Middle frontal gyrus (tissue), 1 donor: ENCODE measurements at regions not wholly inside any gene's neighbourhood (a gene's known extent, or its start where the extent isn't known, plus 50 kb on each side); places are given as distances from the start of the nearest gene placed in this dataset.
A peak's percentile ranks its signal among the peaks of the same experiment; 100 is the strongest.
"Not testable (repeated sequence)": the region's sequence is repeated elsewhere in the genome, so short reads cannot be mapped to it uniquely, and the experiment has no call there.

Experiments used
- DNase-seq: peaks from one replicate; pipeline ENCODE4 v3.0.0-alpha.2; 2015; ENCODE audit warnings: low spot score; ENCODE audit errors: extremely low spot score

DNA sequence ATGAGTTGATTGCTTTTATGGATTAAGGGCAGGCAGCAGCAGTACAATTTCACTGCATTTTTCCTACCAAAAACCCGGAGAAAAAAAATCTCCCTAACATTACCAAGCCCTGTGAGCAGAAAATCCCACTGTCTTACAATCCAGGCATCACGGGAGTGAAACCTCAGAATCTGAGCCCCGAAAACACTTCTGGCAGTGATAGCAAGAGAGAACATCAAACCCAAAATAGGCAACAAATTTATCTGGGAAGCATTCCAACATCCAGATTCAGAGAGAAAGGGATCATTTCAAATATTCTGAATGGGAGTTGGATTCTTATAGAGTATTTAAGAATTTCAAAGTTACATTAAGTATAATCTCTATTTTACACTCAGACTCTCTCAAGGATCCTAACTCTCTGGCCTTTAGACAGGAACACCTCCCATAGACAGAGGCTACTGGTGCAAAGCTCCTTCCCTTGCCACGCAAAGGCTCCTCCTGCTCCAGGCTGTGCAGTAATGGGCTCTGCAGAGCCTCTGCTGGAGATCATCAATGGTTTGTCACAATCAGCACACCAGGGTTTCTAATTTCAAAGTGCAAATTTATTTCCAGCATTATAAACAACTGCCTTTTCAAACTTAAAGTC is 256.9 kb downstream of the PARM1 start:
- DNase-seq, result peak; percentile 23

DNA sequence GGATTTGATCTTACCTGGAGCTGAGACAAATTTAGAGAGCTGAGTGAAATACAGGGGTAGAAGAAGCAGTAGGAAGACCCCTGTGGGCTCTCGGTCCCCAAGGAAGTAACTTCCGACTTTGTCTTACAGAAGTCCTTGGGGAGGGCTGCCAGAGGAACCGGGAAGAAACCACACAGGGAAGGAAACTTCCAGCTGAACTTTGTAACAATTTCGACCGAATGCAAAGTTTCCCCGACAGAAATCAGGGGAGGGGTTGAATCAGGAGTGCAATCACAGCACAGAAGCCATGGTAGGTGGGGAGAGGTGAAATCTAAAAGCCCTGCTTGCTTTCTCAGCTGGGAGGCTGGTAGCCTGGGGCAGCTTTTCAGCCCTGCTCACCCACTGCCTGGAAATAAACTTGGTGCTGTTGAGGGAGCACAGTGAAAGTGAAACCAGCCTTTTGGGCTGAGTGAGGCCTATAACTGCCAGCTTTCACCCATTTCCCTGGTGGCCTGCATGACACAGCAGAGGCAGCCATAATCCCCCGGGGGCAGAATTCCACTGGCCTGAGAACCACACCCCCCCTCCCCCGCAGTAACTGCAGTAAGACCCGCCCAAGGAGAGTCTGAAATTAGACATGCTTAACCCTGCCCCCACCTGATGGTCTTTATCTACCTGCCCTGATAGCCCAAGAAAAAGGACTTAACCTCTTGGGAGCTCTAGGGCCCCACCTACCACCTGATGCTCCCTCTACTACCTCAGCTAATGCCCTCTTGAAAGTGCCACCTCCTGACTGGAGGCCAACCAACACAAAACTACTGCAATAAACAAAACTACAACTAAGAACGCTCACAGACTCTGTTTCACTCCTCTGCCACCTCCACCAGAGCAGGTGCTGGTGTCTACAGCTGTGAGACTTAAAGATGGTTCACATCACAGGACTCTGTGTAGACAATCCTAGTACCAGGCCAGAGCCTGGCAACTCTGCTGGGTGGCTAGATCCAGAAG is 248.2 kb downstream of the PARM1 start:
- no peak for DNase-seq

DNA sequence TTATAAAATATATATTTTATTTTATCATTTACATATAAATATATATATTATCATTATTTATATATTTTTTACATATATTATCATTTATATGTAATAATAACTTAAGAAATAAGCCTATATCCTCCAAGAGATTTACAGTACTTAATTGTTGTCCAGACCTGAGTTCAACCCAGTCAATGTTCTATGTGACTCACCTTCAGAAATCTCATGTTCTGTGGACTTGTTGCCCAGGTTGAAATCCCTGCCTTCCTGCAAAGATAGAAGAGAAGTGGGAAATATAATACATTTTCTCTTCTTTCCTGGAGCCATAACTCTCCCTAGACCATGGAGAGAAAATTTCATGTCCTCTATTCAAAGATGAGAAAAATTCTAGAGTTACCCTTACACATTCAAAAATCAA is 247.3 kb downstream of the PARM1 start:
- DNase-seq, result no peak

DNA sequence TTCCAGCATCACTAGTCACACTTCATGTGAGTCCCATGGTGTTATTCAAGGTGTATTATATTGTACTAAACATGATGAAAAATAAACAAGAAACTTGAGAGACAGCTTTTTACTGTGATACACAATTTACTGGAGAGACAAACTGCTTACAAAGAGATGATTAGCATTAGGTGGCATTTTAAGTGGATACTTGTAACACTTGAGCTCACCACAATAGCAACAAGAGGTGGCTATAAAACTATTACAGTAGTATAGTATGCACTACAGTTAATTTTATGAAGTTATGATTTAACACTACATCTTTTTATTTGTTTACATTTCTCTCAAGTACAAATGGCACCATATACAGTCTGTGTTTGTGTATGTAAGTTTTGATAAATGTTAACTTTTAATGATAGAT is 246.6 kb downstream of the PARM1 start:
- DNase-seq, result no peak

DNA sequence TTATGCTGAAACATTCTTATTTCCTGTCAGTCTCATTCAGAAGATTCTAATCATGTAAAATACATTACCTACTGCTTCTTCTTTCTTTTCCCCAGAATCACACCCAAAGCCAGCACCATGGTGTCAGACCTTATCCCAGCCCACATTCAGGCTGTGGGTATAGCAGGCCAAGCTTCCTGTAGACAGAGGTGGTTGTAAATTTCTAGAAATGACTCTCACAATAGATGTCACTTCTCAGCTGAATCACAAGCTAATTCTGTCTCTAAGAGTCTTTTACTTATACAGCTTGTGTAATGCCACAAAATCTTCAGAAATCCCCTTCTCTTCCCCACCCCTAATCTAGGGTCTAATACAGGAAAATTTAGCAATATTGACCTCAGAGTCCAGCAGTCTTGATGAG is 239.6 kb downstream of the PARM1 start:
- DNase-seq, result no peak

DNA sequence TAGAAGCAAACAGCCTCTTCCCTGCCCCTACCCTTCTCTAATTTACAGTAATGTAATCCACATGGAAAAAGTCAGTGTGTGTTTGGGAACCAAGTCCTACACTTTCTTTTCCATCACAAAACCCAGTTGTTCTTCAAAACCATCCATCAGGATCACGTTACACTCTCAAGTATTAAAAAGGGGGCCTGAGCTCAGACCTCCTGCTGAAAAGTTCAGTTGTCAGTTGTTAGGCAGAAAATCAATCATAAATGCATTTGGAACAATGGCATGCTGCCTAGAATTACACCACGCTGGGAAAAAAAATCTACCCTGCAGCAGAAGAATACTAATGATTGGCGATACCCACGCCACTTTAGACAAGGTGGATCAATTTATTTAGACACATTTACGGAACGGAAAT is 236.5 kb downstream of the PARM1 start:
- no peak for DNase-seq

DNA sequence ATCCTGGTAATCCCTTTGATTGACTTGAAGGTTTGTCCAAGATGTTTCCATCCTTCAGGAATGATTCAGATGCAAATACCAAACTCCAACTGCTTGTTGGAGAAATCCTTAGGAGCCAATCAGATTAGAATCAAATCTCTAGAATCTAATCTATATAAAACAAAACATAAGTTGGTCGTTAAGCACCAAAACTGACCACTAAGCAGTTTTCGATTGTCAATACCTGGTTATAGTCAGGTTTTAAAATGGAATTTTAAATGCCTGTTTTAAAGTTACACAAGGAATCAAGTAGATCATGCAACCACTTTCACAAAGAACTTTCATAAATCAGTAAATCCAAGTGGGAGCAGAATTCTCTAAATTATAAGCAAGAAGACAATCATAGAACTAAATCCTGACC is 236.1 kb downstream of the PARM1 start:
- no peak for DNase-seq

DNA sequence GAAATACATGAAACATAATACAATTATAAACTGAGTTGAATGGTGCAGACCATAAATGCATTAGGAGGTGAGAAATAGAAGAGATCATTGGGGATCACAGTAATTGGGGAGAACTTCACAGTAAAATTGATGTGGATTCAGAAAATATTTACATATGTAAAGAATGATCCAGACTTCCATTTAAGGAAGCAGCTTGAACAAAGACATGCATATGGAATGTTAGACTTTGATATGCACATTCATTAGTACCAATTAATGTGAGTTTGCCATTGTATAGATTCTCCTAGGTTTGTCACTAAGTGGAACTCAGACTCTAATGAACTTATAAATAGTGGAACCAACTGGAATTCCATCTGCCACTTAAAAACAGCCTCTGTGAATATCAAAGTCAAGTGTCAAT is 235.6 kb downstream of the PARM1 start:
- DNase-seq, result no peak

DNA sequence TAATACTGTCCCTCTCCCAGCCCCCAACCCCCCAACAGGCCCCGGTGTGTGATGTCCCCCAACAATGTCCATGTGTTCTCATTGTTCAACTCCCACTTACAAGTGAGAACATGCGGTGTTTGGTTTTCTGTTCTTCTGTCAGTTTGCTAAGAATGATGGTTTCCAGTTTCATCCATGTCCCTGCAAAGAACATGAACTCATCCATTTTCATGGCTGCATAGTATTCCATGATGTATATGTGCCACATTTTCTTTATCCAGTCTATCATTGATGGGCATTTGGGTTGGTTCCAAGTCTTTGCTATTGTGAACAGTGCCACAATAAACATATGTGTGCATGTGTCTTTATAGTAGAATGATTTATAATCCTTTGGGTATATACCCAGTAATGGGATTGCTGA is 232.2 kb downstream of the PARM1 start:
- DNase-seq, result not testable (repeated sequence)

DNA sequence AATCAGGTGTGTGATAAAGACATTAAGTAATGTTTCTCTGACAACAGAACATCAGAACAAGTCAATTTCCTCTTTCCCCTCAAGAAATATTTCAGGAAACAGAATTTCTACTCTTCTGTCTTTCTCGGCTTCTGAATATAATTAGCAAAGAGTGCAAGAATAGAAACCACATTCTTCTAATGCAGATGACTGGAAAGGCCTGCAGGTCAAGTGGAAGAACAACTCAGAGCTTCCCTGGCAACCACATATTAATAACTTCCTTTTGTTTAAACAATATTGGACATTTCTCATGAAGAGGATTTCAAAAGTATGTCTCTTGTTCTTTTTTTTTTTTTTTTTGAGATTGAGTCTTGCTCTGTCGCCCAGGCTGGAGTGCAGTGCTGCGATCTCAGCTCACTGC is 225.5 kb downstream of the PARM1 start:
- no peak for DNase-seq

DNA sequence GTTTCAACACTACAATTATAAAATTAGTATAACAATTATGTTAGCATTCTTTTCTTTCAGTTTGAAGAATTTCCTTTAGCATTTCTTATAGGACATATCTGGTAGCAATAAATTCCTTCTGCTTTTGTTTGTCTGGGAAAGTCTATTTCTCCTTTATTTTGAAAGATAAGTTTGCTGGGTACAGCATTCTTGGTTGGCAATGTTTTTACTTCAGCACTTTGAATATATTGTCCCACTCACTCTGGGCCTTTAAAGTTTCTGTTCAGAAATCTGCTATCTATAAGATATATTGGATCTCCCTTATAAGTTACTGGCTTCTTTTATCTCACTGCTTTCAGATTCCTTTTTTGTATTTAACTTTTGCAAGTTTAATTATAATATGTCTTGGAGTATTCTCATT is 222.1 kb downstream of the PARM1 start:
- no peak for DNase-seq

DNA sequence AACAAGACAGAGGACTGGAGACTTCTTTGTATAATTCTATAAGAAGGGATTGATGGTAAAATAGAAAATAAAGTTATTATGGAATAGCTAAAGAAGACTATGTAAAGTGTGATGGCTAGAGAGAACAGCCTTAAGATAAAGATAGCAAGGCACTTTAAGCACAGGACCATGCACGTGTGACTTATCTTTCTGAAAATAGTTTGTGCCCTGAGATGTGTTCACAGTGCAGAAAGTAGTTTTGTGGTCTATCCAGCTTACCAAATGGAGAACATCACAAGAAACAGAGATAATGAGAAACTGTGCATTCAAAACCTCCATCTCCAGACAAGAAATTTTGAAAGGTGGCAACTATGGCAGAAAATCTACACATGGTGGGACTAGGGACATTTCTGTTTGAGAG is 213.3 kb downstream of the PARM1 start:
- DNase-seq, result no peak

DNA sequence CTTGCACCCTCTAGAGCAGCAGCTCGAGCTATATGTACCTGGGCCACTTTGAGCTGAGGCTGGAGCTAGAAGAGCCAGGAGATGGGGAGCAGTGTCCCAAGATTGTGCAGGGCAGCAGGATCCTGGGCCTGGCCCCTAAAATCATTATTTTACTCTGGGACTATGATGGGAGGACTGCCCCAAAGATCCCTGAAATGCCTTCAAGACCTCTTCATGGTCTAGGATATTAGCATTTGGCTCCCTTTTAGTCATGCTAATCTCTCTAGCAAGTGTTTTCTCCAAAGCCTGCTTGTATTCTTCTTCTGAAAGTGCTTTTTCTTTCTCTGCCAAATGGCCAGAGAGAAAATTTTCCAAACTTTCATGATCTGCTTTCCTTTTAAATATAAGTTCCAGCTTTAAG is 211.6 kb downstream of the PARM1 start:
- DNase-seq, result no peak

DNA sequence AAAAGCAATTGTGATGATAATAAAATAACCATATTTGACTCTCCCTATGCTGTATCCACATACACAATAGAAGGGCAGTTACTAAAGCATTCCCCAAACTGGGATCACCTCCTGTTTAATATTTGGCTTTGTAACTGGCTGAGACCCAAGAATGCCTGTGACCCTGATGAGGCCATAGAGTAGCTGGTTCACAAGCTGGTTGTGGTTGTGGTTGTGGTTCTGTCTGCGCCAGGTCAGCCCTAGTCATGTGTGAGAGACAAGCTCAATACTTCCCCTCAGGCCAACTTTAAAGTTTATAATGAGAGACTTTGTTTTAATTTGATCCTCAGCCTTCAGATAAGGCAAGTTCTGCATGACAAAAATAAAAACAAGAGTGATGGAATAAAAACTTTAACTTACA is 209.9 kb downstream of the PARM1 start:
- no peak for DNase-seq

DNA sequence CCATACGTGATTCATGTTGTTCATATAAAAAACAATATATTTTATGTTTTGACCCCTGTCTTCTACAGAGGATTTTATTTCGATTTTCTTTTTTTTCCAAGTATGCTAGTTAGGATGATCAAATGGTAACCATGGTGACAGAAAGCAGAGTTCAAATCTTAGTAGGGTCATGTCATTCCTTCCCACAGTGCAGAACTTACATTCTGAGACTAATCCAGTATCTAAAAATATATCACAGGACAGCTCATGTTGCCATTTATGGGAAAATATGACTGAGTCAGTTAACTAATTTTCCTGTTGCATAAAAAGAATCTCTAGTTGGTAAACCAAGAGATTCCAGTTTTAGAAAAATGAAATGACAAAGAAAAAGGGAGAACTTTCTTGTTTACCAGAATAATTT is 209.5 kb downstream of the PARM1 start:
- no peak for DNase-seq

DNA sequence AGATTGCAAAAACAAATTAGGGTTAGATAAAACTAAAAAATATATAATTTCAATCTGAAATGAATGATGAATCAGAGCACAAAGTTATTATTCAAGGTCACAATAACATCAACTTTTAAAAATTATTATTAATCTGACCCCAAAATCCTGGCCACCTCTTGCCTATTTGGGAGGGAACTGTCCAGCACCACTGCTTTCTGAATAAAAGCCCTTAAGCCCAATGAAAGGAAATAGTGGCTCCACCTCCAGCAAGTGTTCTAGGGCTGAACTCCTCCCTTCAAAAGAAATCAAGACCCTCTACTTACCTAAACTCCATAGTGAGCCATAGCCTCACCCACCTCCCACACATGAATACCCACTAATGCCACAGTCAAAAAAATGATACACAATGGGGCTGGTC is 208.2 kb downstream of the PARM1 start:
- DNase-seq, result no peak

DNA sequence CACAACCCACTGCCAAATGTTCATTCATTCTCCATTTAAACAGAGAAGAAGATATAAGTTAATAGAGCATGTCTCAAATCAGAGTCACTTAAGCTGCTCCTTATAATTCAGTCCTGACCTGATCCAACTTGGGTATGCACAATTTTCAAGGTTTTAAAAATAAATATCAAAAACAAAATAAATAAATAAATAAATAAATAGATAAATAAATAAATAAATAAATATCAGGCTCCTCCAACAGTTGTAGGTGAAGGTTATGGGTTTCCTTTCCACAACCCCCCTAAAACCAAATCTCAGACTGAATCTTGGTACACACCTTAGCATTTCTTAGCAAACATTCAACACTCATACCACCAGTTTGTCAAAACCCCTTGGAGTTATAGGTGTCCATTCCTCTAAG is 204.4 kb downstream of the PARM1 start:
- DNase-seq, result no peak

DNA sequence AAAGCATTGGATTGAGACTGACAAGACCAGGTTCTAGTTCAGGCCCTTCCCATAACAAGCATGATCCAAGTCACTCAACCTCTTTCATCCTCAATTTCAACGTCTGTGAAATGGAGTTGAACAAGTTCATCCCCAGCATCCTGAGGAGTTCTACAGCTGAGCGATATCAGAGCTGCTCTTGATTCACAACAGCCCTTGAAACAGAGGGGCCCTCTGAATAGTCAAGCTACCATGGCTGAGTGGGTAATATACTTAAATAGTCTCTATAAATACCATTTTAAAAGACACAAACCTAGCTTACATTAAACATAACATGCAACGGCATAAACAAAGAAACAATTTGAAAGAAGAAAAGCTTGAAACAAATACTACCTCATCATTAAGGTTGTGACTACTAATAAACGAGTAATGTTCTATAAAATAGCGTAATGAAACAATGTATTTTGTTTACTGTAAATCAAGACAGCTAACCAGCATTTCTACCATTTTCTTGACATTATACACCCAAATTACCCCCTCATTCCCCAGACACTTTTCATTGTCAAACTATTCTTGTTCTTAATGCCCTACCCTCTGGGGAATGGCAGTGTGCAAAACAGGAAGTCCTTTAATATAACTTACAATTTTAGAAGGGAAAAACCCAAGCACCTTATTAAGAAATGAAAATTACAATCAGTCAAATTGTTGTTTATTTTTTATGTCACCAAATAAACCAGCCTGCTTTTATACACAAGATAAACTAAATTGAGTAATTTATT is 202.3 kb downstream of the PARM1 start:
- no peak for DNase-seq

DNA sequence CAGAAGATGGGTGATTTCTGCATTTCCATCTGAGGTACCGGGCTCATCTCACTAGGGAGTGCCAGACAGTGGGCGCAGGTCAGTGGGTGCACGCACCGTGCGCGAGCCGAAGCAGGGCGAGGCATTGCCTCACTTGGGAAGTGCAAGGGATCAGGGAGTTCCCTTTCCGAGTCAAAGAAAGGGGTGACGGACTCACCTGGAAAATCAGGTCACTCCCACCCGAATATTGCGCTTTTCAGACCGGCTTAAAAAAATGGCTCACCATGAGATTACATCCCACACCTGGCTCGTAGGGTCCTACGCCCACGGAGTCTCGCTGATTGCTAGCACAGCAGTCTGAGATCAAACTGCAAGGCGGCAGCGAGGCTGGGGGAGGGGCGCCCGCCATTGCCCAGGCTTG is 194.0 kb downstream of the PARM1 start:
- DNase-seq, result not testable (repeated sequence)

DNA sequence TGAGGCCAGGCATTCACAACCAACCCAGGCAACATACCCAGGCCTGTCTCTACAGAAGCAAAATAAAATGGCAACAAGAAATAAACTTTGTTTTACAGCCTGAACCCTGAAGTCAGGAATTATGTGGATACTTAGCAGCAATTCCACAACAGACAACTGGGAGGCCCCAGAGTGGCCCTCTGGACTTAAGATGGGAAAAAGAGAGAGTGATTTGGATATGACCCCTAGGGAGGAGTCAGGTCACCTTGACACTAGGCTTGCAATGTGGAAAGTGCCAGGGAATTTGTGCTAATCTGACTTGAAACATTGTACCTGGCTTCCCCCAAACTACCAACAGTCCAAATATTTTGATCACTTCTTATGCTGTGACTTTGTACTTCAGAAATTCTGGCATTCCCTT is 193.1 kb downstream of the PARM1 start:
- DNase-seq, result no peak

DNA sequence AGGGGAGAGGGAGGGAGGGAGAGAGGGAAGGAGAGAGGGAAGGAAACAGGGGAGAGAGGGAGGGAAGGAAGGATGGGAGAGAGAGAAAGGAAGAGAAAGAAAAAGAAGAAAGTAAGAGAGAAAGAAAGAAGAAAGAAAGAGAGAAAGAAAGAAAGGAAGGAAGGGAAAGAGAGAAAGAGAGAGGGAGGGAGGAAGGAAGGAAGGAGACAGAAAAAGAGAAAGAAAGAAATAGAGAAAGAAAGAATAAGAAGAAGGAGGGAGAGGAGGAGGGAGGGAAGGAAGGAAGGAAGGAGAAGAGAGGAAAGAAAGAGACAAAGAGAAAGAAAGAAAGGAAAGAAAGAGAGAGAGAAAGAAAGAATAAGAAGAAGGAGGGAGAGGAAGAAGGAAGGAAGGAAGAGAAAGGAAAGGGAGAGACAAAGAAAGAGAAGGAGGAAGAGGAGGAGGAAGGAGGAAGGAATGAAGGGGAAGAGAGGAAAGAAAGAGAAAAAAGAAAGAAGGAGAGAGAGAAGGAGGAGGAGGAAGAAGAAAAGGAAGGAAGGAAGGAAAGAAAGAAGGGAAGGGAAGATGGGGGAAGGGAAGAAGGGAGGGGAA is 189.6 kb downstream of the PARM1 start:
- no peak for DNase-seq

DNA sequence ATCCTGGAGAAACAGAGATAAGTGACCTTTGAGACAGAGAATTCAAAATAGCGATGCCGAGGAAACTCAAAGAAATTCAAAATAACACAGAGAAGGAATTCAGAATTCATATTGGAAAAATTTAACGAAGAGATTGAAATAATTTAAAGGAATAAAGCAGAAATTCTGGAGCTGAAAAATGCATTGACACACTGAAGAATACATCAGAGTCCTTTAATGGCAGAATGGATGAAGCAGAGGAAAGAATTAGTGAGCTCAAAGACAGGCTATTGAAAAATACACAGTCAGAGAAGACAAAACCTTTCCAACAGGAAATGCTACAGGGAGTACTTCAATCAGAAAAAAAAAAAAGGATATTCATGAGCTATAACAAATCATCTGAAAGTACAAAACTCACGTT is 185.8 kb downstream of the PARM1 start:
- DNase-seq, result no peak
